Left lung (tissue), 4 donors: ENCODE measurements at regions not wholly inside any gene's neighbourhood (a gene's known extent, or its start where the extent isn't known, plus 50 kb on each side); places are given as distances from the start of the nearest gene placed in this dataset.

ENCODE experiments used
- ATAC-seq: fragments of 200-7000 bp; cut with Tn5 transposase; one replicate; pipeline ENCODE4 v1.9.1; 2020; ENCODE audit warnings: moderate library complexity
- DNase-seq, 4 donors: peaks; one replicate each; pipeline ENCODE4 v3.0.0-alpha.2; 2013 to 2020
- H3K27ac ChIP-seq, 2 donors: fragments of 200-600 bp; sonication (generic) in 1 of 2; one replicate each; pipeline versions ENCODE4 v1.5.0 to v1.8.0; 2020 to 2021
- H3K27me3 ChIP-seq, 2 donors: fragments of 200-600 bp; sonication (generic) in 1 of 2; one replicate each; pipeline versions ENCODE4 v1.5.0 to v1.8.0; 2020 to 2021
- H3K36me3 ChIP-seq, 2 donors: fragments of 200-600 bp; sonication (generic) in 1 of 2; one replicate each; pipeline versions ENCODE4 v1.5.0 to v1.8.0; 2020 to 2021
- H3K4me1 ChIP-seq, 2 donors: fragments of 200-600 bp; one replicate each; pipeline ENCODE4 v1.8.0; 2021
- H3K4me3 ChIP-seq, 2 donors: fragments of 200-600 bp; sonication (generic) in 1 of 2; one replicate each; pipeline versions ENCODE4 v1.5.0 to v1.8.0; 2020 to 2021; ENCODE audit warnings: mild to moderate bottlenecking in 1 of 2
- H3K9me3 ChIP-seq, 2 donors: fragments of 200-600 bp; sonication (generic) in 1 of 2; one replicate each; pipeline versions ENCODE4 v1.5.0 to v1.8.0; 2020 to 2021
- CTCF ChIP-seq, 2 donors: fragments of 200-600 bp; sonication (generic) in 1 of 2; IDR thresholded peaks; one replicate each; pipeline versions ENCODE4 v1.5.0 to v1.8.0; 2021; ENCODE audit warnings: antibody characterized with exemption in 2 of 2
- intact Hi-C, 2 donors: fragments of 100-400 bp; cut with DNase I; formaldehyde crosslinking; loops; one replicate each; pipeline versions ENCODE4 v1.11.2 to v1.14.2; 2022
- donor health status: DM: no; HTN: yes; CAD: no.
- donor health status: DM: no; HTN: no; CAD: no.

GRCh38 chr14:86675059-86675458 is 1145.1 kb downstream of the FLRT2 start:
- Histone ChIP-seq H3K27ac (no peak overlapping the region), H3K4me3 (no peak overlapping the region), H3K36me3 (no peaks in the 10 kb centered on the region), H3K4me1 (no peaks in the 10 kb centered on the region), H3K27me3 (no peaks in the 10 kb centered on the region), H3K9me3 (no peaks in the 10 kb centered on the region)
- TF ChIP-seq CTCF (IDR thresholded peaks at IDR 0.05) = no peak
- DNase-seq (no peak), ATAC-seq (no peak)
- intact Hi-C loops = no loop called here

DNA sequence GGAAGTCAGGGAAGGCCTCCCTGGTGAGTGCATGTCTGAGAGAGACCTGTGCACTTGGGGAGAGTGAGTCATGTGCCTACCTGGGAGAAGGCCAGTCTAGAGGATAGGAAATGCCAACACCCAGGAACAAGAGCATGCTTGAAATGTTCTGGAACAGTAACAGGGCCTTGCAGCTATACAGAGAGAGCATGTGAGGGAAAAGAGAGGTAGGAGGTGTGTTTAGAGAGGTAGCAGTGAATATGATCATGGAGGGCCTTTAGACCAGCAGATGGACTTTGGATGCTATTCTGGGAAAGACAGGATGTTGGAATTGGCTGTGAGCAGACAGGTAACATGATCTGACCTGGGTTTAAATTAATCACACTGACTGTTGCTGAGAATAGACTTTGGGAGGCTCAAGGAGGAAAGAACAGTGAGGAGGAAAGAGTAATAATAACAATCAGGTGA is 1143.6 kb downstream of the FLRT2 start:
- Histone ChIP-seq H3K27me3 (no peaks in the 10 kb centered on the region), H3K9me3 (no peaks in the 10 kb centered on the region), H3K27ac (no peak overlapping the region), H3K4me3 (no peak overlapping the region), H3K4me1 (no peaks in the 10 kb centered on the region), H3K36me3 (no peaks in the 10 kb centered on the region)
- ATAC-seq = peak; percentile 98
- intact Hi-C loops = no loop called here
- DNase-seq = peak in 1 of 4 donors; percentile 36
- no peak for TF ChIP-seq CTCF (IDR thresholded peaks at IDR 0.05)

DNA sequence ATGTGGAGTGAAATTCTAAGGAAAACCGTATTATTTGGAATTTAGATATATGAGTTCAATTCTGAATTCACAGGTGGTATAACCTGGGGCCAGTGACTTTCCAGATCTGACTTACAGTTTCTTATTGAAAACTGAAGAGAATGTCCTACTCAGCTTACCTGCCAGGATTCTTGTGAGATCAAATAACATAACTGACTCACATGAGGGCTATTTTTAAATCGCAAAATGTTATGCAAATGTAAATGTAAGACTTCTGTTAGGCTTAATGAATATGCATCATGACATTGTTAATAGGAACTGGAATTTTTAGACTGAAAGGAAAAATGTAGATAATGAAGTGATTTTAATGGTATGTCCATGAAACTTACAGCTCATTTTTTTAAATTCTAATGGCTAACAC is 1142.1 kb downstream of the FLRT2 start:
- no peaks in the 10 kb centered on the region for H3K4me1 ChIP-seq
- intact Hi-C loops = no loop called here
- TF ChIP-seq CTCF (IDR thresholded peaks at IDR 0.05) = no peak
- no peaks in the 10 kb centered on the region for H3K9me3 ChIP-seq
- no peaks in the 10 kb centered on the region for H3K27me3 ChIP-seq
- ATAC-seq (no peak), DNase-seq (no peak)
- no peak overlapping the region for H3K27ac ChIP-seq
- no peak overlapping the region for H3K4me3 ChIP-seq
- no peaks in the 10 kb centered on the region for H3K36me3 ChIP-seq

DNA sequence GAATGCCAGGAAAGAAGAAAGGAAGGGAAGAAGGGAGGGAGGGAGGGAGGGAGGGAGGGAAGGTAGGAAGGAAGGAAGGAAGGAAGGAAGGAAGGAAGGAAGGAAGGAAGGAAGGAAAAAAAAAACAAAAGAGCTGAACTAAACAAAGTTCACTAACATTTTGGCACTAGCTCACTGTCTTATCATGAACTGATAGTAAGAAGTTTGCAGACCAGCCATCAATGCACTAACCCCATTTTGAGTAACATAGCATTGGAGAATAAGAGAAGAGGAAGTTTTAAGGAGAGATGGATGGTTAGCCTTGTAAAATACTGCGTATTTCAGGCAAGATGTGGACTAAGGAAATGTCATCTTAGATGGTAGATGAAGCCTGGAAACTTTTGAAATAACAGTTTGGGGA is 1136.0 kb downstream of the FLRT2 start:
- H3K4me1 ChIP-seq = no peaks in the 10 kb centered on the region
- H3K27ac ChIP-seq = no peak overlapping the region
- intact Hi-C loops = no loop called here
- DNase-seq = no peak
- H3K4me3 ChIP-seq = no peak overlapping the region
- H3K9me3 ChIP-seq = no peaks in the 10 kb centered on the region
- TF ChIP-seq CTCF (IDR thresholded peaks at IDR 0.05) = no peak
- no peak for ATAC-seq
- no peaks in the 10 kb centered on the region for H3K27me3 ChIP-seq
- no peaks in the 10 kb centered on the region for H3K36me3 ChIP-seq

GRCh38 chr14:86662334-86662733 is 1132.4 kb downstream of the FLRT2 start:
- ATAC-seq = no peak
- Histone ChIP-seq H3K27me3 (no peaks in the 10 kb centered on the region), H3K36me3 (no peaks in the 10 kb centered on the region), H3K4me3 (no peak overlapping the region), H3K4me1 (no peaks in the 10 kb centered on the region), H3K27ac (no peak overlapping the region), H3K9me3 (no peaks in the 10 kb centered on the region)
- DNase-seq = no peak
- no peak for TF ChIP-seq CTCF (IDR thresholded peaks at IDR 0.05)
- intact Hi-C loops = no loop called here
